CD1c-positive myeloid dendritic cell (primary cell): ENCODE measurements at regions not wholly inside any gene's neighbourhood (a gene's known extent, or its start where the extent isn't known, plus 50 kb on each side); places are given as distances from the start of the nearest gene placed in this dataset.

ENCODE experiments used
- DNase-seq: peaks from one replicate; pipeline ENCODE4 v3.0.0-alpha.2; 2016; ENCODE audit errors: extremely low spot score

GRCh38 chr2:12929758-12930157 is 213.0 kb downstream of the TRIB2 start:
- no peak for DNase-seq

GRCh38 chr2:12930391-12930790 is 213.7 kb downstream of the TRIB2 start:
- DNase-seq: no peak

DNA sequence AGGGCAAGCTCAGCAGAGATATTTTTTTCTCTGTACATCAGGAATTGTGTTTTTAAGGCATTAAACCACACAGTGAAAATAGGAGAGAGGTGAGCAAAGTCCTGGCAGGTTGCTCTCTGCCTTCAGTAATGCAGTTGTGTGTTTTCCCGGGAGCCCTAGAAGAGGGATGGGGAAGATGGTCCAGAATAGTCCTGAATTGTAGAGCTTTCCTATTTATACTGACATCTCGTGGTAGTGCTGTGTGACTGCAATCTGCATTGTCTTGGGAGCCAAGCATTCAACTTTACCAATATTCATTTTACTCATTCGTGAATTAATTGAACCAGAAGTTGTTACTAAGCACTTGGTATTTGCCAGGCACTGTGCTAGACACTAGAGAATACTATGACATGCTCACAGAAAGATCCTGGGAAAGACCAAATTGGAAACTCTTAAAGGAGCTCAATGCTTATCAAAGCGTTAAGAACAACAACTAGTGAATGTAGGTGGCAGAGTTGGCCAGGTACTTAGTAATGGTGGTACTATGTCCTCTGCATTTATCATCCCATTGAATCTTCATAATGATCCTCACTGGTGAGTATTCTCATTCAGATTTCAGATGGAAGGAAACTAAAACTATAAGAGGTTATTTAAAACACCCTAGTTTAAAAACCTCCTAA is 214.6 kb downstream of the TRIB2 start:
- peak; percentile 36 for DNase-seq

GRCh38 chr2:12932192-12932591 is 215.5 kb downstream of the TRIB2 start:
- DNase-seq: no peak

GRCh38 chr2:12934146-12934756 is 217.5 kb downstream of the TRIB2 start:
- no peak for DNase-seq

- no peak for DNase-seq
Measured at GRCh38 chr2:12935222-12935621, 218.5 kb downstream of the TRIB2 start.

DNA sequence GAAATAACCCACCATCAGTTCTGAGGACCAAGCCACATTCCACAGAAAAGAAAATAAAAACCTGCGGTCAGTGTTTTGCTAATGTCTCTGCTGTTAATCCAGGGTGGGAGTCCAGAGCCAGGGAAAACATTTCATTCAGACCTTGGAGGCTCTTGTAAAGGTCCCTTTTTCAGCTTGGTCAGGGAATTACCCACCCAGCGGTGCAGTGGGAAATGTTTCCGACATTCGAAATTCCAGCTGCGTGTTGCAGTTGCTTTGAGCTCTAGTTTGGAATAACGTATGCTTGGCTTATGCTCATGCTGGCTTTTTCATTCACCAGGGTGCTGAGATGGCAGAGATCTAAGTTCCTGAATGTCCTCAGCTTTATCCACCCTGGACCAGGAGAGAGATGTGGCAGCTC is 219.1 kb downstream of the TRIB2 start:
- DNase-seq: no peak

- no peak for DNase-seq
Measured at GRCh38 chr2:12941203-12941602, 224.5 kb downstream of the TRIB2 start.

GRCh38 chr2:12948231-12948960 is 231.7 kb downstream of the TRIB2 start:
- DNase-seq: no peak

DNA sequence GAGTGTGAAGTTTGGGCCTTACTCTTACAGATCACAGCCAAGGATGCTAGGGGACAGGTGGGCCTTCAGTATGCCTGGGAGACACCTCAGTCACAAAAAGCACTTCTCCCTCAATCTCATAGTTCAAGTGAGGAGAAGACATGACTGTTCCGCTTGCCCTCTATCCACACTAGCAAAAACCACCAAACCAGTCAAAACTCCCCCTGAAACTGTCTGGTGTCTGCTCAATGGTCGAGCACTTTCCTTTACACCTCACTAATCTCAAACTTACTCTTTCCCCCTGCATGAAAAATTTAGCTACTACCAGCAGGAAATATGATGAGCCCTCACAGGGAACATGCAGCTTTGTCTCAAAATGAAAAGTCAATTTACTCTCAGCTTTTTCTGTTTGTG is 232.2 kb downstream of the TRIB2 start:
- no peak for DNase-seq

- DNase-seq: no peak
Measured at GRCh38 chr2:12949406-12949805, 232.7 kb downstream of the TRIB2 start.

DNA sequence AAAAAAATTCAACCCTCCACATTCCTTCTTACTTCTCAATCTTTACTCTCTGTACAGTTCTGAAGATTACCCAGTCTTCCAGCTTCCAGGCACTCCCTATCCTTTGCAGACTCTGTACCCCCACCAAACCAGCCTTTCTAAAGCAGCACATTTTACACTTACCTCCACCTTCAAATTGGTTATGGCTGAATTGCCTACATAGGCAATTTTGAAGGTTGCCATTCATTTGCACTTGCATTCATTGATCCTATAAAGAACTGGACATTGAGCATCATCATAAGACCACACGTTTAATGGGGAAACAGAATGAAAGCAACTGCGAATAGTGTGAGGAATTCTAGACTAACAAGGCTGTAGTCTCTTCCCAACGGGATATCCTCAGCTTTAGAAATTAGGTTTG is 233.4 kb downstream of the TRIB2 start:
- no peak for DNase-seq

DNA sequence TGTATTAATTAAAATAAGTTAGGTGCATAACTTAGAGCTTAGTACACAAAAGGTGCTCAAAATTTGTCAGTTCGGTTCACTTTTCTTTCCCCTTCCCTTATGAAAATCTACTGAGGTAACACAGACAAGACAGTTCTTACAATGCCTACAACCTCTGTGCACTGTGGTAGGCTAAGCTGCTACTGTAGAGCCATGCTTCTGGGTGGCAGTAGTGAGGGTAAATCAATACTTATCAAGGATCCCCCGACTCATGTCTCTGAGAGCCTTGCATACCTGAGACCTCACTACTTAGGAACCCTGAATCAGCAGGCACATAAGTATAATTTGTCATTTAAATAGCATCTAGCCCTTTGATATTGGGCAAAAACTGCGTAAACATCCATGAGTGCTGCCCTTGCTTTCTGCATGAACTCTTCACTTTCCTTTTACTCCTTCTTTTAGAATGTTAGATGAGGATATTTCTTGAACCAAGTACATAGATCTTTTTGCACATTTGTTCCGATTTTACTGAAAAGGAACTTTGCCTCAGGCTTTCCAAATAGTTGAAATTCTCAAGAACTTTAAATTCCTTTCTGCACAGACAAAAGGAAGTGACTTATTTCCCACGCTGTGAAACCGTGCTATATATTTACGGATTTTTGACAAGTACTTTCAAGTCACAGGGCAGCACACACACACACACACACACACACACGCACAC is 234.4 kb downstream of the TRIB2 start:
- peak; percentile 10 for DNase-seq

GRCh38 chr2:12951657-12951973 is 234.9 kb downstream of the TRIB2 start:
- no peak for DNase-seq

- no peak for DNase-seq
Measured at GRCh38 chr2:12953596-12953995, 236.9 kb downstream of the TRIB2 start.

DNA sequence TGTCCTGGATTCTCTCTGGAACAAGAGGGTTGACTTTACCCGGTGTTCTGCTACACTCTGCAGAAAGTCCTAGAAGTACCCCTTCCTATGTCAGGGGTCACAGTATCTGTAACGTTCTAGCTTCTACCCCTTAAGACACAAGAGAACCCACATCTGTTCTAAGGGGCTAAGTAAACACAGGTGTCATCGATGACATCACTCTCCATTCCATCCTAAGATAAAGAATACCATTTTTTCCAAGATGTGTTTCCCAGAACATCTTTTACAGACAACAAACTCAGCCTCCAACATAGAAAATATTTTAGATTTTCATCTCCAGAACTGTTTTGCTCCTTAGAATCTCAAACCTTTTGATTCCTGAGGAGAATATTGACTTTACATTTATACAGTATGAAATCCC is 239.1 kb downstream of the TRIB2 start:
- no peak for DNase-seq

DNA sequence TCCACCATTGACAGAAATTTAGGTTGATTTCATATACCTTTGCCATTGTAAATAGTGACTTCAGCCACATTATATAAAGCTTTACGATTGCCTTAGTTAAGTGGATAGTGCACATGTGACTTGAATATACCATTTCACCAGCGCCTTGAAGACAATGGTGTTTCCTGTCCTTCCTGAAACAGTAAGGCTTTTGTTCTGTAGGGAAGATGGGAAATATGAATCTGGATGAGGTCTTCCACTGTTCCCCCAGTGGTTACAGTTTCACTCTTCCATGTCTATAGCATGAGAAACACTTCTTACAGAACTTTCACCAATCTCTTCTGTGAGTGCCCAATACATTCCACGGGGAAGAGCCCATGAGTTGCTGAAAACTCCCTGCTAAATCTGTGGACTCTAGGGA is 240.5 kb downstream of the TRIB2 start:
- DNase-seq: no peak

- DNase-seq: no peak
Measured at GRCh38 chr2:12959935-12960334, 243.2 kb downstream of the TRIB2 start.

DNA sequence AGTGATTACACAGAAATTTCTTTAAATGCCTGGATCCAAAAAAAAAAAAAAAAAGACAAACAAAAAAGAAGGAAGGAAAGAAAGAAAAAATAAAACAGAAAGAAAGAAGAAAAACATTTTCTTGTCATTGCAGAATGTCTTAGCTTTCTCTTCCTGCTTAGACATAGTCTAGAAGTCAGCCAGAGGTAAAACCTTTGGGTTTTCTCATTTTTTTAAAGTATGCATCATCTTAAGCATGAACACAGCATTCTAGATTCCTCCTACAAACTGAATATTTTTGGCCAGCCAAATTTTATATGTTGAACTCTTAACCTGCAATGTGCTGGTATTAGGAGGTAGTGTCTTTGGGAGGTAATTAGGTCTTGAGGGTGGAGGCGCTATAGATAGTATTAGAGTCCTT is 243.9 kb downstream of the TRIB2 start:
- no peak for DNase-seq

DNA sequence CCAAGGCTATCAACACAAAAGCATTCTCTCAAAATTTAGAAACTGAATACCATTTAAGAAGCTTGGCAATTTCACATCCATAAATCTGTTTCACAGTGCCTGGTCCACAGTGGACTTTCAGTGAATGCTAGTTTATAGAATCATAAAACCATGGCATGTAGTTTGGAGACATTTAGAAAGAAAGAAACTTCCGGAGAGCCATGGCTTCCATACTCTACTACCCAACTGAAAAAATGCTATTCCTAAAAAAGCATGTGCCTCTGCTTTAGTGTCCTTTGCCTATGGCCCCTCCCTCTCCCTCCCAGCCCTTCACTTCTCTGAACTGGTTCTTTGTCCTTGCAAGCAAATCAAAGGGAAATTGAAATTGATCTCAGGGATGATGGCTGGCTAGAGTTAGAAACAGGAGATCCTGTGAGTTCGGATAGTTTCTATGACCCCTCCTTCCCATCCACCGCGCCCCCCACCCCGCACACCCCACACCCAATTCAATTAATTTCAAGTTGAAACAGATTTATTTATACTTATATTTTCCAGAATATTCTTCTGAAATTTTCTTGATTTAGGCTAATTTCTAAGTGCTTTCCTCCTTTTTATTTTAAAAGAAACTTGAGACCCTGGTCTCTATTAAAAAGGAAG is 248.3 kb downstream of the TRIB2 start:
- DNase-seq: no peak

DNA sequence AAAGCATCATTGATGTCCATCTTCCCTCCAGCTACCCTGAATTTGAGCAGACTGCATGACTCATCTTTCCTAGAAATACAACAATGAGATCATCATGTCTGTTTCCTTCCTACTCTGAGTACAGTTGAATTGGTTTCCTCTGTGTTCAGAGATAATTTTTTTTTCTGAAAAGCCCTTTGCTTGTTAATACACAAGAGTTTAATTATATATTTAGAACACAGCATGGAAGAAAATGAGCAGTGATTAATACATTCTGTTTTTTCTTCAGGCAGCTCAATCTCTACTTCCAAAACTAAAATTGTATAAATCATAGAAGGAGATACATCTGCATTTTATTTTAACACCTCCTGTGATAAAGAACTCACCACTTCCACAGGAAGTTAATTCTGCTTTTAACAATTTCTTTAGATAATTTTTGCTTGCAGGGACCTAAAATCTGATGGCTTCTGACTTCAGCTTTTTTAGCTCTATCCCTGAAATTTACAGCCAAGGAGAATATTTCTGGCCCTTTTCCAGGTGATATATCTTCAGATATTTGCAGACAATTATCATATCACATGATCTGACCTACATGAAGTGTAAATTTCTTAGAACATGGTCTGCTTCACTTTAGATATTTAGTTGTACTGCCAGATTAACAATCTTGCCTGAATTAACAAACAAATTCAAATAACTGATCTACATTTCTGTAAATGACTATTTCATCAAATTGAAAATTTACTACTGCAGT is 249.0 kb downstream of the TRIB2 start:
- DNase-seq: peak; percentile 71

DNA sequence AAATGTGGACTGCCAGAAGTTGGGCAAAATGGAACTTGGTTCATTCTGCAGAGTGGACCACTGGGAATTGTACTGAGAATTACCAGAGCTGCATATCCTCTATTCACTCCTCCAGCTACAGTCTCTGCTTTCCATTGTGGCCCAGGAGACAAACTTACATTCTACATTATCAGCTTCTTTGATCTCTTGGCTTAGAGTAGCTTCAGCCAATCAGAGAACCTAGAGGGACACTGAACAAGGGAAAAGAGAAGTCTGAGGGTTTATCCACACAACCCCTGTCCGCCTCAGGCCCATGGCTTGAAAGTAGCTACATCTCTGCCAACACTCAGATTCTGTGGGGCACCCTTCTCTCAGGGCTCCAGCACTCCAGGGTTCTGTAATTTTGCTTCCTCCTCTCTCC is 251.1 kb downstream of the TRIB2 start:
- DNase-seq: no peak
